HG02798 (cell line): ENCODE measurements at regions not wholly inside any gene's neighbourhood (a gene's known extent, or its start where the extent isn't known, plus 50 kb on each side); places are given as distances from the start of the nearest gene placed in this dataset.
A peak's percentile ranks its signal among the peaks of the same experiment; 100 is the strongest.

Experiments
- ATAC-seq: cut with Tn5 transposase; IDR thresholded peaks from one replicate; pipeline ENCODE4 v1.9.1; 2021; ENCODE audit warnings: mild to moderate bottlenecking; ENCODE audit not compliant: unreplicated experiment, poor library complexity

- ATAC-seq: no peak
These were observed 171.9 kb upstream of the RASA1 start for GRCh38 chr5:87095787-87096186.

- ATAC-seq: no peak
These were observed 170.0 kb upstream of the RASA1 start for GRCh38 chr5:87097664-87098063.

GRCh38 chr5:87099291-87099839, 168.3 kb upstream of the RASA1 start:
- no peak for ATAC-seq

DNA sequence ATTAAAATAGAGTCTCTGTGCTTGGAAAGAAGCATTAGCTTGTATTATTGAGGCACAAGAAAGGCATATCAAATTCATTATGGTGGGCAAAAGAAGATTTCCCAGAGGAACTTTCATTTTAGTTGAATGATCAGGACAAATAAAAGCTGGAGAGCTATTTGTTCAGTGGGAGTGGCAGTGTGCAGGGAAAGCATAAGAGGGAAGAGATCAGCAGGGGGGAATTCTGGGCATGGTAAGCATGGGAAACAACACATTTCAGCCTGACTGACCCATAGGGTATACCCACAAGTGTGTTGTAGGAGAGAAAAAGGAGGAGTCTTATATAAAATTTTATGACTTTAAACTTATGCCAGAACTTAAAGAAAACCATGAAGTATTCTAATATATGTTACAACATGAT, 167.7 kb upstream of the RASA1 start:
- no peak for ATAC-seq

DNA sequence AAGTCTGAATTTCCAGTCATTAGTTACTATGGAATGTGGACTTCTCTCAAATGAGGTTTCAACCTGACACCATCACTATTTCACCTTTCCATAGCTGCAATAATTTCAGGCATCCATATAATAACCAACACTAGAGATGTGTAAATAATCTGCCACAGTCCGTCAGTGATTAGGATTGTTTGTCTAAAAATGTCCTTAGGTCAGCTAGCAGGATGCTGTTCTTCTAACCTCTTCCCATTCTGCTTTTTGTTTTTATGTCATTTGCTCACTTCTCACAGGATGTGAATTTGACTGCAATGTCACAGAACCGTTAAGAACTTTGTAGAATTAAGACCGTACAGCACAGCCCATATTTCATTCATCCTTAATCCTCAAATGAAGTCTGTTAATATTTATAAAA, 166.4 kb upstream of the RASA1 start:
- ATAC-seq: no peak

DNA sequence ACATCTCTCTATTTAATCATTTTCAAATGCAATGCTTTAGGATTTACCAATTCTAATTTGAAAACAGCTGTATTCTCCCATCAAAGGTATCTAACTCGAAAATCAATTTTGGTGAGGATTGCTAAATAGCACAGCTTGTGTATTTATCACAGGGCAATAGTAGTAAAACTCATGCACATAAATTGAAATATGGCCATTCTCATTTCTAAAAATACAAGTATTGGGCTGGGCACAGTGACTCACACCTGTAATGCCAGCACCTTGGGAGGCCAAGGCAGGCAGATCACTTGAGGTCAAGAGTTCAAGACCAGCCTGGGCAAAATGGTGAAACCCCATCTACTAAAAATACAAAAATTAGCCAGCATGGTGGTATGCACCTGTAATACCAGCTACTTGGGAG, 164.8 kb upstream of the RASA1 start:
- ATAC-seq: no peak

DNA sequence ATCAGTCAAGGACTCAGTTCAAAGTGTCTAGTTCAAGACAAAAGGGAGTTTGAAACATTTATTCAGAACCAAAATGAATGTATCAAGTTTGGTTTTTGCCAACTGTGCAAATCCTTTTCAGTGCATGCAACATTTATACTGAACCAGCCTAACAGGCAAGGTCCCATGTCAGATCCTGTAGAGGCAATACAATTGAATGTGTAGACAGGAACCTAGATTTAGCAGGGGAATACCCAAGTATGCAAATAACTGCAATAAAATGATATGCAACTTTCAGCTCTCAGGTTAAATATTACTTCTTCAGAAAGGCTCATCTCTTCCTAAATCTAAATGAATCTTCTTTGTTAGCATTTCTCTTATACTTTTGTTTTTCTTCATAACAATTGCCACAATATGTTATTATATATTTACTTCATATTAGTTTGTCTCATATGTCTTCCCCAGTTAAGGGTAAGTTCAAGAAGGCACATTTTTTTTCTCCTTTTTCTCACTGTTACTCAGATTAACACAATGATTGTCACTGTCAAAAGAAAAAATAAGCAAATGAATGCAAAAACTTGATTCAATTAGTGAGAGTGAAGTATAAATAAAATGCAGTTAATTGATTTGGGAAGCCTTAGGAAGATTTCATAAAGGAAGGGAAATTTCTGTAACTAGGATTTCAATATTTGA, 163.9 kb upstream of the RASA1 start:
- ATAC-seq: peak; percentile 94

DNA sequence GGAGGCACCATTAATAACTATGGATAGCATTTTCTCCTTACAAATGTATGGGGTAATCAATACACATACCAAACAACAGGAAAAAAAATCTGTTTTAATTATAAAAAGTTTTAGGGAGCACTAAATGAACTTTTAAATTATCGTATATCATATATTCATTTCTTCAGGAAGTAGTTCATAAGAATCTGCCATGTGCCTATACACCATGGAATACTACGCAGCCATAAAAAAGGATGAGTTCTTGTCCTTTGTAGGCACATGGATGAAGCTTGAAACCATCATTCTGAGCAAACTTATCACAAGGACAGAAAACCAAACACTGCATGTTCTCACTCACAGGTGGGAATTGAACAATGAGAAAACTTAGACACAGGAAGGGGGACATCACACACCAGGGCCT, 162.1 kb upstream of the RASA1 start:
- no peak for ATAC-seq

- ATAC-seq: no peak
These were observed 157.9 kb upstream of the RASA1 start for GRCh38 chr5:87109746-87110145.

DNA sequence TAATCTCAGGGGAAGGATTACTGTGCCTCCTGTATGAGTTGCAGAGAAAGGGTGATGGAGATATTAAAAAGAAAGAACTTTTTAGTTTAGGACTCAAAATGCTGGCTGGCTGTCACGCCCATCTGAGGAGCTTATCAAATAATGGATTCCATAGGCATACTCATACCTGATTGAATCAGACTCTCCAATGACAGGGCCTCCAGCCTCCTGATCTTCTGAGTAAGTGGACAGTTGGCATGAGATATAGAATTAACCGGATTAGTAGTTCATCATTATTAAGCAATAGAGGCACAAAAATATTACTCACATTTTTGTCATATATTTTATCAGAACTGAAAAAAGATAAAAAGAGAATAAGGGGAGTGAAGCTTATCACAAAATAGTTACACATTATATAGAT, 157.0 kb upstream of the RASA1 start:
- ATAC-seq: no peak

DNA sequence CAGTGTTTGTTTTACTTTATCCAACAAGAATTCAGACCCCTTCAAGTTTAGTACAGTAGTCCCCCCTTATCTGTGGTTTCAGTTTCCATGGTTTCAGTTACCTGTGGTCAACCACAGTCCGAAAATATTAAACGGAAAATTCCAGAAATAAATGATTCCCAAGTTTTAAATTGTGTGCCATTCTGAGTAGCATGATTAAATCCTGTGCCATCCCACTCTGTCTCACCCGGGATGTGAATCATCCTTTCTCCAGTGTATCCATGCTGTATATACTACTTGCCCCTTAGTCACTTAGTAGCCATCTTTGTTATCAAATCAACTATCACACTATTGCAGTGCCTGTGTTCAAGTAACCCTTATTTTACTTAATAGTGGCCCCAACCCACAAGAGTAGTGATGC, 153.8 kb upstream of the RASA1 start:
- no peak for ATAC-seq

GRCh38 chr5:87114631-87115030, 153.1 kb upstream of the RASA1 start:
- no peak for ATAC-seq

GRCh38 chr5:87115839-87116364, 151.8 kb upstream of the RASA1 start:
- ATAC-seq: no peak

GRCh38 chr5:87116825-87117512, 150.7 kb upstream of the RASA1 start:
- ATAC-seq: peak; percentile 86

- ATAC-seq: no peak
These were observed 148.1 kb upstream of the RASA1 start for GRCh38 chr5:87119588-87119987.

DNA sequence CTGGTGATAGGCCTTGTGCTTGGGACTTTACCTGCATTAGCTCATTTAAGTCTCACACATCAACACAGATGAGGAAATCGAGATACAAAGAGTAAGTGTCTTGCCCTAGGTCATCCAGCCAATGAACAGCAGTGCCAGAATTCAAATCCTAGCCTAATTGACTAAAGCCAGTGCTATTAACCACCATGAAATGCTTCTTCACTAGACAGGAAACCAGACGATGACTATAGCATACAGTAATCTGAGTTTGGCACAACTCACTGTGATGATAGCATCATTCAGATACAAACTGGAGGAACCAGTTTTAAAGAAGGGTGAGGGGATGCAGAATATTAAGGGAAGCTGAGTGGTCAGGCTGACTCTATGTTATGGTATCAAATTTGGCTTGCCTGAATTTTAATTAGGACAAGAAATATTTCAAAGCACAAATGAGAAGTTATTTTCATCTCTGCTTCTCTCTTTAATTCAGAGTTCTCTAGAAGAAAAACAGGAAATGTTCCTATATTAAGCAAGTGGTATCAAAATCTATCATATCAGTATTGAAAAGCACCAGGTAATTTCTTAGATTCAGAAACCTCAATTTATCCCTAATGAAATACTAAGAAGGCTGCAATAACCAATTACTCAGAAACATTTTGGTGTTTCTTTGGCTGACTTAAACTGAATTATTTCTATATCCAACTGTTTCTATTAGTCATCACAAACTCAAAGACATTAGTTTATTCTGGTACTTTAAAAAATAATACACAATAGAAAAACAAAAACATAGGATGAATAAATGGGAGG, 147.0 kb upstream of the RASA1 start:
- ATAC-seq: no peak

- ATAC-seq: peak; percentile 81
These were observed 146.2 kb upstream of the RASA1 start for GRCh38 chr5:87121304-87122150.

GRCh38 chr5:87122151-87122977, 145.3 kb upstream of the RASA1 start:
- ATAC-seq: peak; percentile 17

DNA sequence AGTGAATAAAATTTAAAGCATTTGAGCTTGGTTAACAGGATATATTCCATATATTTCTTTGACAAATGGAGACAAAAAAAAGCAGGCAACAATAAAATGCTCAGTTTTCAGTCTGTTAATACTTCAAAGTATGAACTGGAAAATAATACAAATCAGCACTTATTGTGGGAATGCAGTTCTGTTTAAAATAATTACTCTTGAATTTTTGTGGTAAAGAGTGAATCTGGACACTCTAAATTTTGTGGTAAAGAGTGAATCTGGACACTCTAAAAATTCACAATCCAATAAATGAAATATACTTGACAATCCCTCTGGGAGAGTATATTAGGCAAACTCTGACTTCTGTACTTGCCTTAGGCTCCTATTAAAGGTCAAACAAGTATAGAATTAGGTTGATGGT, 141.9 kb upstream of the RASA1 start:
- no peak for ATAC-seq
